ENCODE measurements at regions not wholly inside any gene's neighbourhood (a gene's known extent, or its start where the extent isn't known, plus 50 kb on each side); places are given as distances from the start of the nearest gene placed in this dataset.

DNA sequence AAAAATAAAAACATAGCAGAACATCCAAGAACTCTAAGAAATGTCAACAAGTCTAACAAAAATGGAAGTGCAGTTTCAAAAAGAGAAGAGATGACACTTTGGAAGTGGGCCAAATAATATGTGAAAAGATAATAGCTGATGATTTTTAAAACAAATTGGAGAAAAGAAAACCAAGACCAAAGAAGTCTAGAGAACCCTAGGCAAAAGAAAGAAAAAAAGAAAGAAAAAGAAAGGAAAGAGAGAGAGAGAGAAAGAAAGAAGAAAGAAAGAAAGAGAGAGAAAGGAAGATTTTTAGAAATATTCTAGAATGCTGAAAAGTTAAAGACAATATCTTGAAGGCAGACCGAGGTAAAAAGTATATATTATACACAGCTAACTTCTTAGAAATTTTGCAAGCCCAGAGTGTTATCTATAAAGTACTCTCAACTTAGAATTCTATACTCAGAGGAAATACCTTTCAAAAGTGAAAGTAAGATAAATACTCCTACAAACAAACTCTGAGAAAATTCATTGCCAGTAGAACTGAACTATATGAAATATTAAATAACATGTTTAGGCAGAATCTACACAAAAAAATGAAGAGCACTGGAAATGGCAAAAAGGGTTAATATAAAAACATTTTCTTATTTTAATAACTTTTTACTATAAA is 138.7 kb upstream of the SMIM30 start:
- Histone ChIP-seq H3K27ac (ENCODE audit: low read length) (no peak overlapping the region), H2AFZ (ENCODE audit: low read length) (no peak overlapping the region), H4K20me1 (ENCODE audit: insufficient read depth, low read length) (no peaks in the 10 kb centered on the region), H3K4me2 (ENCODE audit: low read depth, low read length) (no peak overlapping the region), H3K9ac (ENCODE audit: low read length) (no peak overlapping the region), H3K4me1 (ENCODE audit: low read length) (no peaks in the 10 kb centered on the region), H3K9me3 (replicated peaks; ENCODE audit: insufficient read depth, low read length) (no peaks in the 10 kb centered on the region), H3K27me3 (replicated peaks; ENCODE audit: insufficient read depth, low read length) (no peaks in the 10 kb centered on the region), H3K4me3 (ENCODE audit: low read length) (no peak overlapping the region), H3K79me2 (ENCODE audit: low read length) (no peaks in the 10 kb centered on the region), H3K9me2 (replicated peaks; ENCODE audit: insufficient read depth, low read length) (no peaks in the 10 kb centered on the region), H3K36me3 (replicated peaks; ENCODE audit: insufficient read depth, low read length) (no peaks in the 10 kb centered on the region), H3F3A (ENCODE audit: insufficient read depth, low read length) (no peaks in the 10 kb centered on the region)
- TF ChIP-seq, protein P1, sequence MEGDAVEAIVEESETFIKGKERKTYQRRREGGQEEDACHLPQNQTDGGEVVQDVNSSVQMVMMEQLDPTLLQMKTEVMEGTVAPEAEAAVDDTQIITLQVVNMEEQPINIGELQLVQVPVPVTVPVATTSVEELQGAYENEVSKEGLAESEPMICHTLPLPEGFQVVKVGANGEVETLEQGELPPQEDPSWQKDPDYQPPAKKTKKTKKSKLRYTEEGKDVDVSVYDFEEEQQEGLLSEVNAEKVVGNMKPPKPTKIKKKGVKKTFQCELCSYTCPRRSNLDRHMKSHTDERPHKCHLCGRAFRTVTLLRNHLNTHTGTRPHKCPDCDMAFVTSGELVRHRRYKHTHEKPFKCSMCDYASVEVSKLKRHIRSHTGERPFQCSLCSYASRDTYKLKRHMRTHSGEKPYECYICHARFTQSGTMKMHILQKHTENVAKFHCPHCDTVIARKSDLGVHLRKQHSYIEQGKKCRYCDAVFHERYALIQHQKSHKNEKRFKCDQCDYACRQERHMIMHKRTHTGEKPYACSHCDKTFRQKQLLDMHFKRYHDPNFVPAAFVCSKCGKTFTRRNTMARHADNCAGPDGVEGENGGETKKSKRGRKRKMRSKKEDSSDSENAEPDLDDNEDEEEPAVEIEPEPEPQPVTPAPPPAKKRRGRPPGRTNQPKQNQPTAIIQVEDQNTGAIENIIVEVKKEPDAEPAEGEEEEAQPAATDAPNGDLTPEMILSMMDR (IDR thresholded peaks at IDR 0.05; ENCODE audit: low read length): no peak
- TF ChIP-seq EZH2 (optimal IDR thresholded peaks at IDR 0.05; ENCODE audit: low read depth, low read length): no peak
- TF ChIP-seq EZH2phosphoT487 (IDR thresholded peaks at IDR 0.05; ENCODE audit: low read length): no peak
- DNase-seq: peak; percentile 6

DNA sequence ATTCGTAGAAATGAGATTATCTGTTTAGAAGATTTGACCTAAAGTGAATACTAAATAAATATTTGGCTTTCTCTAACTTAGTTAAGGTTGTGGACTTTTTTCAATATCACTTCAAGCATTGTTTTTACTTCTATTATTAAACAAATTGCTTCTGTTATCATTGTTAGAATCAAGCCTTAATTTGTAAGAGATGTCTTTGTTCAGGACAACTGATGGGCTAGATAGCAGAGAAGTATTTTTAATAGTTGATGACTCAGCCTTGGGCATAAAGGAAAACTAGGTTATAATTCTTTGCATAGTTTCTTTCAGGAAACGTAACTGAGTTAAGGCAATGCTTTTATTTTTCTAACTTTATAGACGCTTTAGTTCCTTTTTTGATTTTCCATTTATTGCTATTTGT is 128.8 kb upstream of the SMIM30 start:
- no peak overlapping the region for H3K27ac ChIP-seq (ENCODE audit: low read length)
- H3K9me3 ChIP-seq (replicated peaks; ENCODE audit: insufficient read depth, low read length): no peaks in the 10 kb centered on the region
- H2AFZ ChIP-seq (ENCODE audit: low read length): no peak overlapping the region
- no peaks in the 10 kb centered on the region for H3K79me2 ChIP-seq (ENCODE audit: low read length)
- DNase-seq: no peak
- H4K20me1 ChIP-seq (ENCODE audit: insufficient read depth, low read length): no peaks in the 10 kb centered on the region
- no peaks in the 10 kb centered on the region for H3F3A ChIP-seq (ENCODE audit: insufficient read depth, low read length)
- no peak for TF ChIP-seq EZH2 (optimal IDR thresholded peaks at IDR 0.05; ENCODE audit: low read depth, low read length)
- TF ChIP-seq, protein P1 (IDR thresholded peaks at IDR 0.05; ENCODE audit: low read length): no peak
- no peaks in the 10 kb centered on the region for H3K27me3 ChIP-seq (replicated peaks; ENCODE audit: insufficient read depth, low read length)
- no peak overlapping the region for H3K9ac ChIP-seq (ENCODE audit: low read length)
- H3K4me3 ChIP-seq (ENCODE audit: low read length): no peak overlapping the region
- H3K4me2 ChIP-seq (ENCODE audit: low read depth, low read length): no peak overlapping the region
- no peaks in the 10 kb centered on the region for H3K9me2 ChIP-seq (replicated peaks; ENCODE audit: insufficient read depth, low read length)
- H3K4me1 ChIP-seq (ENCODE audit: low read length): no peaks in the 10 kb centered on the region
- no peaks in the 10 kb centered on the region for H3K36me3 ChIP-seq (replicated peaks; ENCODE audit: insufficient read depth, low read length)

GRCh38 chr7:113246738-113247137 is 128.4 kb upstream of the SMIM30 start:
- Histone ChIP-seq H4K20me1 (ENCODE audit: insufficient read depth, low read length) (no peaks in the 10 kb centered on the region), H2AFZ (ENCODE audit: low read length) (no peak overlapping the region), H3K36me3 (replicated peaks; ENCODE audit: insufficient read depth, low read length) (no peaks in the 10 kb centered on the region), H3K4me1 (ENCODE audit: low read length) (no peaks in the 10 kb centered on the region), H3K9me2 (replicated peaks; ENCODE audit: insufficient read depth, low read length) (no peaks in the 10 kb centered on the region), H3K79me2 (ENCODE audit: low read length) (no peaks in the 10 kb centered on the region), H3F3A (ENCODE audit: insufficient read depth, low read length) (no peaks in the 10 kb centered on the region), H3K4me3 (ENCODE audit: low read length) (no peak overlapping the region), H3K9me3 (replicated peaks; ENCODE audit: insufficient read depth, low read length) (no peaks in the 10 kb centered on the region), H3K27ac (ENCODE audit: low read length) (no peak overlapping the region), H3K27me3 (replicated peaks; ENCODE audit: insufficient read depth, low read length) (no peaks in the 10 kb centered on the region), H3K4me2 (ENCODE audit: low read depth, low read length) (no peak overlapping the region), H3K9ac (ENCODE audit: low read length) (no peak overlapping the region)
- TF ChIP-seq, protein P1 (IDR thresholded peaks at IDR 0.05; ENCODE audit: low read length): no peak
- TF ChIP-seq EZH2phosphoT487 (IDR thresholded peaks at IDR 0.05; ENCODE audit: low read length) (no peak), EZH2 (optimal IDR thresholded peaks at IDR 0.05; ENCODE audit: low read depth, low read length) (no peak)
- DNase-seq: no peak
